Type B pancreatic cell (in vitro differentiated cells): ENCODE measurements at regions not wholly inside any gene's neighbourhood (a gene's known extent, or its start where the extent isn't known, plus 50 kb on each side); places are given as distances from the start of the nearest gene placed in this dataset.

Experiments used
- DNase-seq: peaks from one replicate; pipeline ENCODE4 v3.0.0; 2021; ENCODE audit warnings: mixed read lengths; ENCODE audit not compliant: unreplicated experiment; ENCODE audit errors: extremely low spot score
- H3K27ac Mint-ChIP-seq: 2 replicates; pipeline ENCODE4 v1.8.0; 2021; ENCODE audit warnings: mild to moderate bottlenecking, mixed read lengths
- H3K27me3 Mint-ChIP-seq: 2 replicates; pipeline ENCODE4 v1.8.0; 2021; ENCODE audit warnings: mixed read lengths
- H3K36me3 Mint-ChIP-seq: 2 replicates; pipeline ENCODE4 v1.8.0; 2021; ENCODE audit warnings: mixed read lengths
- H3K4me1 Mint-ChIP-seq: one replicate; pipeline ENCODE4 v1.8.0; 2021; ENCODE audit warnings: mixed read lengths; ENCODE audit not compliant: unreplicated experiment
- H3K4me3 Mint-ChIP-seq: 2 replicates; pipeline ENCODE4 v1.8.0; 2021; ENCODE audit warnings: mild to moderate bottlenecking, mixed read lengths
- H3K9me3 Mint-ChIP-seq: 2 replicates; pipeline ENCODE4 v1.8.0; 2021; ENCODE audit warnings: mixed read lengths
- TF ChIP-seq, protein P1 (sequence below): fragments of 200-600 bp; sonication (generic); conservative IDR thresholded peaks from 2 replicates; pipeline ENCODE4 v1.5.0; 2021; ENCODE audit warnings: antibody characterized with exemption, mild to moderate bottlenecking

DNA sequence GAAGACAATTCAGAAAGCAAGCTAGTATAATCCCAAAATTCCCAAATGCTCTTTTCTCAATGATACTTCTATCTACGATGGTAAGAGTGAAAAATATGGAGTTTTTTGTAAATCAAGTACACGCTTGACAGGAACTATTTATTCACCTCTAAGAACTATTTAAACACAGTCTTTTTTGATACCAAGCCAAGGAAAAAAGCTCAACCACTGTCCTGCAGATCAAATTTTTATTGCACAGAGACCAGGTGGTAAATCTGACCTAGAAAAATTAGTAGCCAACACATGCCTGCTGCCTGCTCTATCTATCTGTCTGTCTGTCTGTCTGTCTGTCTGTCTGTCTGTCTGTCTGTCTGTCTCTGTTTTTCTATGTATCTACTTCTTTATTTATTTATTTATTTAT lies 292.2 kb downstream of the MZT1 start:
- no peak overlapping the region for H3K27ac Mint-ChIP-seq
- H3K9me3 Mint-ChIP-seq = no peaks in the 10 kb centered on the region
- DNase-seq = no peak
- TF ChIP-seq, protein P1, sequence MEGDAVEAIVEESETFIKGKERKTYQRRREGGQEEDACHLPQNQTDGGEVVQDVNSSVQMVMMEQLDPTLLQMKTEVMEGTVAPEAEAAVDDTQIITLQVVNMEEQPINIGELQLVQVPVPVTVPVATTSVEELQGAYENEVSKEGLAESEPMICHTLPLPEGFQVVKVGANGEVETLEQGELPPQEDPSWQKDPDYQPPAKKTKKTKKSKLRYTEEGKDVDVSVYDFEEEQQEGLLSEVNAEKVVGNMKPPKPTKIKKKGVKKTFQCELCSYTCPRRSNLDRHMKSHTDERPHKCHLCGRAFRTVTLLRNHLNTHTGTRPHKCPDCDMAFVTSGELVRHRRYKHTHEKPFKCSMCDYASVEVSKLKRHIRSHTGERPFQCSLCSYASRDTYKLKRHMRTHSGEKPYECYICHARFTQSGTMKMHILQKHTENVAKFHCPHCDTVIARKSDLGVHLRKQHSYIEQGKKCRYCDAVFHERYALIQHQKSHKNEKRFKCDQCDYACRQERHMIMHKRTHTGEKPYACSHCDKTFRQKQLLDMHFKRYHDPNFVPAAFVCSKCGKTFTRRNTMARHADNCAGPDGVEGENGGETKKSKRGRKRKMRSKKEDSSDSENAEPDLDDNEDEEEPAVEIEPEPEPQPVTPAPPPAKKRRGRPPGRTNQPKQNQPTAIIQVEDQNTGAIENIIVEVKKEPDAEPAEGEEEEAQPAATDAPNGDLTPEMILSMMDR = no peak
- H3K4me1 Mint-ChIP-seq = no peaks in the 10 kb centered on the region
- H3K4me3 Mint-ChIP-seq = no peak overlapping the region
- H3K36me3 Mint-ChIP-seq = no peaks in the 10 kb centered on the region
- H3K27me3 Mint-ChIP-seq = peaks cover 4% of the 10 kb centered on the region

DNA sequence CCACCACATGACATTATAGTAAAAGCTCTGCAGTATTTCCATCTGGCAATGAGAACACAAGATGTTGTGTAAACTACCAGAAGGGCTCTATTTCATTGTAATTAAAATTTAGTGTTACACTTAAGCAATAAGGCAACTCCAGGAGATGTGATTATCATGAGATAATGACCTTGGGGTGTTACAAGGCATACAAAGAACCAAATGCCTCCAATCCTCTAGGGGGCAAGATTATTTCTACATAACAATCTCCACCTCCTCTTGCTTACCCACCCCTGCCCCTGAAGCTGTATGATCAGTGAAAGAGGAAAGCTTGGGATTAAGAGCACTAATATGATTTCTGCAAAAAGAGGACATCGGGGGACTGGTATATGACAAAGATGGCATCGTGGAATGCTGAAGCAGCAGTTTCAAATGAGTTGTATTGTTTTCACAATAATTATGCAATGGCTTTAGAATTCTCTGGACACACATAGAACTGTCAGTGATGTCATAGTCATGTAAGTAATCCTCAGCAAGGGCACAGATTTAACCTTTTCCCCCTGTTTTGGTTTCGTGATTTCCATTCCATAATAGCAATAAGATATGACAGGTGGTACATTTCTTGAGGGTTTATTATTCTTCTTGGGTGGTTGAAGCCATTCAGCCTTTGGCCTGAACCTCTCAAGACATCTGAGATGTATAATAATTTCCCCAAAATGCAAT lies 295.3 kb downstream of the MZT1 start:
- no peak for DNase-seq
- Mint-ChIP-seq H3K27me3 (peaks cover 4% of the 10 kb centered on the region), H3K36me3 (no peaks in the 10 kb centered on the region), H3K9me3 (no peaks in the 10 kb centered on the region), H3K4me1 (peaks cover 5% of the 10 kb centered on the region), H3K4me3 (no peak overlapping the region), H3K27ac (no peak overlapping the region)
- TF ChIP-seq, protein P1 = no peak

DNA sequence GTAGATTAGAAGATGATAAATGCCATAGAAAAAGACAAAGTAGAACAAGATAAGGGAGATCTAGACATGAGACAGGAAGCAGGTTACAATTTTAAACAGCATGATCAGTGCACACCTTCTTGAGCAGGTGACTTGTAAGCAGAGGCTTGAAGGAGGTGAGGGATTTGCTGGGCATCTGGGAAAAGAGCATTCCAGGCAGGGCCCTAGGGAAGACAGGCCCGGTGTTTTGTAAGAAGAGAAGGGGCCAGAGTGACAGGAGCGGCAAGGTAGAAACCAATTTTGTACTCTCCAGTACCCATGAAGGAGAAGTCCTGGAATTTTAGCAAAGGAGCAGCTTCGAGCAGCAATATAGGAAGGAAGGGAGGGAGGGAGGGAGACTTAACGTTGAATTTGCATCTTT lies 296.5 kb downstream of the MZT1 start:
- DNase-seq = no peak
- TF ChIP-seq, protein P1 = no peak
- Mint-ChIP-seq H3K27ac (no peak overlapping the region), H3K9me3 (no peaks in the 10 kb centered on the region), H3K27me3 (peaks cover 4% of the 10 kb centered on the region), H3K4me1 (peaks cover 5% of the 10 kb centered on the region), H3K4me3 (no peak overlapping the region), H3K36me3 (no peaks in the 10 kb centered on the region)

DNA sequence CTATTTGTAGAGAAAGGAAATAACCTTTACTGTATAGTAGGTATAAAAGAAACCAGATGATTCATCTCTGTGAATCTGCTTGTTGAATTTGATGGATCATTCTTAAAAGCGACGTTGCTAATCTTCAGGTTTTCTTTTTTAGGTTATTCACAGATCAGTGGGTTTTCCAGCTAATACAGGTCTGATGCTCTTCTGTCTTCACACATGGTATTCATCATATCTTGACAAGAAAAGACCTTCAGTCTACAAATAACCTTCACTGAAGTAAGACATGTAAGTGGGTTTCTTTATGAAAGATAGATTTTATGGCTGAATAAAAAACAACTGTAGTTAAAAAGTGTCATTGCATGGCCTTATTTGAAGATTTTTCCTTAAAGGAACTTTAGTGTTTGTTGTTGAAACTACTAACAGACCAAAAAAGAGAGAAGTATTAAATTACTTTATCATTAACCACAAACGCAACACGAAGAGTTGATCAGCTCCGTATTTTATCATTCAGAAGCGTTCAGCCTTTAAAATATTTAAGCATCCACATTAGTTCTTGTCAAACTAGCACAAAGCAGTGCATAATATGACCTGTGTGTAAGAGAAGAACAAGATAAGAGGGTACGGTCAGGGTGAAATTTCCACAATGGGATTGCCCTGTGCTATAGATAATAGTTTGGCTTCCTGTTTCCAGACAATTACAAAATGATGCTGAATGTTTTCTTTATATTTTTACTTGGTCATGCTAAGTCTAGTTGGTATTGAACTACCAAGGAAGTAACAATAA lies 299.5 kb downstream of the MZT1 start:
- H3K36me3 Mint-ChIP-seq = no peaks in the 10 kb centered on the region
- DNase-seq = no peak
- H3K4me1 Mint-ChIP-seq = peaks cover 5% of the 10 kb centered on the region
- TF ChIP-seq, protein P1 = no peak
- H3K27me3 Mint-ChIP-seq = peaks cover 4% of the 10 kb centered on the region
- no peak overlapping the region for H3K27ac Mint-ChIP-seq
- no peaks in the 10 kb centered on the region for H3K9me3 Mint-ChIP-seq
- no peak overlapping the region for H3K4me3 Mint-ChIP-seq

DNA sequence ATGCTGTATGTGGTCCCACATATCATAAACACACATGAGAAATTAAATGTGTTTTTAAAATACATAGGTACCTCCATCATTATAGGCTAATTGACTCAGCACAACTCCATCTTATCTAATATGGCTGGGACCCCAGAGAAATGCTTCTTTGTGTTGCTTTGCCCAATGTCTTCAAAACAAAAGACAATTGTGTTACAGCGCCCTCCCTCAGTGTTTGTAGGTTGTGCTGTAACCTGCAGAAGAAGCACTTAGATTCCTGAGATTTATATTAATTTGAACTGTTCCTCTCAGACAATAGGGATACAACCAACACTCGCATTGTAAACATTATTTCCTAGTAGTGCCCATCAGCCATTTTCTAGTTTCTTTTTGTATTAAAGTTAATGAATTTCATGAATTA lies 303.4 kb downstream of the MZT1 start:
- no peaks in the 10 kb centered on the region for H3K9me3 Mint-ChIP-seq
- H3K36me3 Mint-ChIP-seq = no peaks in the 10 kb centered on the region
- H3K4me3 Mint-ChIP-seq = no peak overlapping the region
- no peak overlapping the region for H3K27ac Mint-ChIP-seq
- H3K27me3 Mint-ChIP-seq = peaks cover 2% of the 10 kb centered on the region
- no peak for DNase-seq
- peaks cover 5% of the 10 kb centered on the region for H3K4me1 Mint-ChIP-seq
- TF ChIP-seq, protein P1 = no peak
